Body of pancreas (tissue), 4 donors: ENCODE measurements at regions not wholly inside any gene's neighbourhood (a gene's known extent, or its start where the extent isn't known, plus 50 kb on each side); places are given as distances from the start of the nearest gene placed in this dataset.

ENCODE experiments used
- ATAC-seq: fragments of 150-250 bp; one replicate; pipeline ENCODE4 v1.9.1; 2016
- DNase-seq, 4 donors: peaks; one replicate each; pipeline ENCODE4 v3.0.0-alpha.2; 2019
- H3K27ac ChIP-seq, 4 donors: fragments of 200-600 bp; sonication (generic); 1 replicate in 3 of 4; 2 replicates in 1 of 4; pipeline versions ENCODE4 v1.5.1 to v1.6.1; 2016 to 2019; ENCODE audit warnings: mild to moderate bottlenecking in 1 of 4, mixed read lengths in 1 of 4, moderate library complexity in 1 of 4
- H3K27me3 ChIP-seq, 2 donors: fragments of 200-600 bp; sonication (generic); one replicate each; pipeline ENCODE4 v1.6.0; 2016; ENCODE audit warnings: mild to moderate bottlenecking in 1 of 2
- H3K36me3 ChIP-seq, 2 donors: fragments of 200-600 bp; sonication (generic); replicated peaks in 1 of 2; 2 replicates each; pipeline ENCODE4 v1.5.1; 2016; ENCODE audit warnings: low read depth in 2 of 2; ENCODE audit not compliant: insufficient read depth in 1 of 2
- H3K4me1 ChIP-seq: fragments of 200-600 bp; sonication (generic); one replicate; pipeline ENCODE4 v1.6.0; 2016
- H3K4me3 ChIP-seq, 2 donors: fragments of 200-600 bp; sonication (generic); 1 replicate in 1 of 2; 2 replicates in 1 of 2; pipeline ENCODE4 v1.5.1; 2016 to 2019
- H3K9me3 ChIP-seq, 3 donors: fragments of 200-600 bp; sonication (generic); 1 replicate in 2 of 3; 2 replicates in 1 of 3; pipeline ENCODE4 v1.5.1; 2016
- CTCF ChIP-seq, 7 experiments: fragments of 450-650 bp in 4 of 7; fragments of 200-600 bp in 3 of 7; sonication (generic) in 3 of 7; IDR thresholded peaks; one replicate each; pipeline ENCODE4 v1.5.1; 2016 to 2019; ENCODE audit warnings: antibody characterized with exemption in 7 of 7
- POLR2A ChIP-seq, 3 donors: fragments of 450-650 bp; IDR thresholded peaks; one replicate each; pipeline ENCODE4 v1.6.1; 2016; ENCODE audit warnings: antibody characterized with exemption in 3 of 3, mild to moderate bottlenecking in 2 of 3
- WGBS, 2 donors: methylation state at CpG; one replicate each; pipeline ENCODE4 v1.1.5; 2017; 5-methylcytosine and 5-hydroxymethylcytosine counted together
- intact Hi-C: fragments of 100-400 bp; cut with DNase I; formaldehyde crosslinking; loops from one replicate; pipeline ENCODE4 v1.15.1; 2023

GRCh38 chr2:193331676-193332075, 1136.9 kb upstream of the TMEFF2 start:
- WGBS, 2 donors, result 36 to 56% methylated on average over 4 of the region's 4 CpGs
- no peak overlapping the region for H3K27ac ChIP-seq
- H3K4me3 ChIP-seq, result no peak overlapping the region
- no peak for TF ChIP-seq CTCF (IDR thresholded peaks at IDR 0.05)
- TF ChIP-seq POLR2A (IDR thresholded peaks at IDR 0.05), result no peak
- H3K36me3 ChIP-seq, result no peaks in the 10 kb centered on the region
- H3K9me3 ChIP-seq, result no peaks in the 10 kb centered on the region
- DNase-seq (no peak), ATAC-seq (no peak)
- no peaks in the 10 kb centered on the region for H3K4me1 ChIP-seq
- intact Hi-C loops, result no loop called here
- H3K27me3 ChIP-seq, result no peaks in the 10 kb centered on the region

GRCh38 chr2:193326296-193326695, 1131.6 kb upstream of the TMEFF2 start:
- no peak for DNase-seq
- intact Hi-C loops, result no loop called here
- WGBS, 2 donors, result 52 to 57% methylated on average over 4 of the region's 4 CpGs

GRCh38 chr2:193315428-193316091, 1120.8 kb upstream of the TMEFF2 start:
- intact Hi-C loops, result no loop called here
- Histone ChIP-seq H3K9me3 (no peaks in the 10 kb centered on the region), H3K36me3 (no peaks in the 10 kb centered on the region), H3K4me1 (no peaks in the 10 kb centered on the region), H3K27me3 (no peaks in the 10 kb centered on the region), H3K27ac (no peak overlapping the region), H3K4me3 (no peak overlapping the region)
- ATAC-seq (no peak), DNase-seq (no peak)
- no peak for TF ChIP-seq POLR2A (IDR thresholded peaks at IDR 0.05)
- no peak for TF ChIP-seq CTCF (IDR thresholded peaks at IDR 0.05)
- 37 to 46% methylated on average over 1 of the region's 1 CpG for WGBS, 2 donors

More at GRCh38 chr2:193326296-193326695, 1131.6 kb upstream of the TMEFF2 start:
- no peak overlapping the region for H3K27ac ChIP-seq
- H3K9me3 ChIP-seq, result no peaks in the 10 kb centered on the region
- no peak for ATAC-seq
- no peak for TF ChIP-seq CTCF (IDR thresholded peaks at IDR 0.05)
- TF ChIP-seq POLR2A (IDR thresholded peaks at IDR 0.05), result no peak
- H3K27me3 ChIP-seq, result no peaks in the 10 kb centered on the region
- H3K36me3 ChIP-seq, result no peaks in the 10 kb centered on the region
- no peaks in the 10 kb centered on the region for H3K4me1 ChIP-seq
- H3K4me3 ChIP-seq, result no peak overlapping the region

- no peak for ATAC-seq
- no peaks in the 10 kb centered on the region for H3K4me1 ChIP-seq
- intact Hi-C loops, result no loop called here
- H3K27ac ChIP-seq, result no peak overlapping the region
- no peaks in the 10 kb centered on the region for H3K27me3 ChIP-seq
- DNase-seq, result no peak
- no peaks in the 10 kb centered on the region for H3K36me3 ChIP-seq
- no peak overlapping the region for H3K4me3 ChIP-seq
- WGBS, 2 donors, result 47 to 51% methylated on average over 2 of the region's 2 CpGs
- no peaks in the 10 kb centered on the region for H3K9me3 ChIP-seq
- TF ChIP-seq POLR2A (IDR thresholded peaks at IDR 0.05) (no peak), CTCF (IDR thresholded peaks at IDR 0.05) (no peak)
These were observed 1108.7 kb upstream of the TMEFF2 start for GRCh38 chr2:193303464-193303863.

GRCh38 chr2:193294371-193294770, 1099.6 kb upstream of the TMEFF2 start:
- ATAC-seq (no peak), DNase-seq (no peak)
- H3K4me1 ChIP-seq, result no peaks in the 10 kb centered on the region
- H3K36me3 ChIP-seq, result no peaks in the 10 kb centered on the region
- TF ChIP-seq CTCF (IDR thresholded peaks at IDR 0.05) (no peak), POLR2A (IDR thresholded peaks at IDR 0.05) (no peak)
- H3K27me3 ChIP-seq, result no peaks in the 10 kb centered on the region
- intact Hi-C loops, result no loop called here
- WGBS, 2 donors, result 55 to 62% methylated on average over 1 of the region's 1 CpG
- no peak overlapping the region for H3K4me3 ChIP-seq
- H3K9me3 ChIP-seq, result no peaks in the 10 kb centered on the region
- H3K27ac ChIP-seq, result no peak overlapping the region
